Spleen (tissue), 7 donors: ENCODE measurements at regions not wholly inside any gene's neighbourhood (a gene's known extent, or its start where the extent isn't known, plus 50 kb on each side); places are given as distances from the start of the nearest gene placed in this dataset.

Experiments
- POLR2AphosphoS5 ChIP-seq, 3 donors: sonication (generic); formaldehyde crosslinking; IDR thresholded peaks; one replicate each; pipeline ENCODE4 v1.5.1; 2017; ENCODE audit warnings: antibody characterized with exemption in 3 of 3
- TF ChIP-seq, protein P1 (sequence below), 11 experiments: fragments of 200-600 bp in 7 of 11; fragments of 450-650 bp in 4 of 11; sonication (generic) in 4 of 11; IDR thresholded peaks in 8 of 11; conservative IDR thresholded peaks in 3 of 11; 1 replicate in 7 of 11; 2 replicates in 4 of 11; pipeline versions ENCODE4 v1.4.0 to v1.8.0; 2016 to 2021; ENCODE audit warnings: antibody characterized with exemption in 11 of 11, inconsistent platforms in 4 of 11, mild to moderate bottlenecking in 1 of 11
- donor health status: DM: no; HTN: no; CAD: no; lungs with moderate emphysema.
- donor health status: DM: no; HTN: no; CAD: no.
- donor health status: DM: no; HTN: no; CAD: no.

GRCh38 chr6:40798069-40798770 is 211.1 kb upstream of the LRFN2 start:
- TF ChIP-seq, protein P1, sequence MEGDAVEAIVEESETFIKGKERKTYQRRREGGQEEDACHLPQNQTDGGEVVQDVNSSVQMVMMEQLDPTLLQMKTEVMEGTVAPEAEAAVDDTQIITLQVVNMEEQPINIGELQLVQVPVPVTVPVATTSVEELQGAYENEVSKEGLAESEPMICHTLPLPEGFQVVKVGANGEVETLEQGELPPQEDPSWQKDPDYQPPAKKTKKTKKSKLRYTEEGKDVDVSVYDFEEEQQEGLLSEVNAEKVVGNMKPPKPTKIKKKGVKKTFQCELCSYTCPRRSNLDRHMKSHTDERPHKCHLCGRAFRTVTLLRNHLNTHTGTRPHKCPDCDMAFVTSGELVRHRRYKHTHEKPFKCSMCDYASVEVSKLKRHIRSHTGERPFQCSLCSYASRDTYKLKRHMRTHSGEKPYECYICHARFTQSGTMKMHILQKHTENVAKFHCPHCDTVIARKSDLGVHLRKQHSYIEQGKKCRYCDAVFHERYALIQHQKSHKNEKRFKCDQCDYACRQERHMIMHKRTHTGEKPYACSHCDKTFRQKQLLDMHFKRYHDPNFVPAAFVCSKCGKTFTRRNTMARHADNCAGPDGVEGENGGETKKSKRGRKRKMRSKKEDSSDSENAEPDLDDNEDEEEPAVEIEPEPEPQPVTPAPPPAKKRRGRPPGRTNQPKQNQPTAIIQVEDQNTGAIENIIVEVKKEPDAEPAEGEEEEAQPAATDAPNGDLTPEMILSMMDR (IDR thresholded peaks at IDR 0.05 in 8 of 11, conservative IDR thresholded peaks at IDR 0.05 in 3 of 11), result no peak
- TF ChIP-seq POLR2AphosphoS5 (IDR thresholded peaks at IDR 0.05), result no peak
